Posterior vena cava (tissue), 2 donors: ENCODE measurements at regions not wholly inside any gene's neighbourhood (a gene's known extent, or its start where the extent isn't known, plus 50 kb on each side); places are given as distances from the start of the nearest gene placed in this dataset.

ENCODE experiments used
- DNase-seq: peaks from one replicate; pipeline ENCODE4 v3.0.0-alpha.2; 2020; ENCODE audit warnings: low spot score
- intact Hi-C, 2 donors: fragments of 100-400 bp; cut with DNase I; formaldehyde crosslinking; loops; one replicate each; pipeline versions ENCODE4 v1.14.1 to v1.14.2; 2022 to 2023
- donor health status: DM: yes; HTN: yes; CAD: no.
- donor health status: DM: yes; HTN: yes; CAD: no.

DNA sequence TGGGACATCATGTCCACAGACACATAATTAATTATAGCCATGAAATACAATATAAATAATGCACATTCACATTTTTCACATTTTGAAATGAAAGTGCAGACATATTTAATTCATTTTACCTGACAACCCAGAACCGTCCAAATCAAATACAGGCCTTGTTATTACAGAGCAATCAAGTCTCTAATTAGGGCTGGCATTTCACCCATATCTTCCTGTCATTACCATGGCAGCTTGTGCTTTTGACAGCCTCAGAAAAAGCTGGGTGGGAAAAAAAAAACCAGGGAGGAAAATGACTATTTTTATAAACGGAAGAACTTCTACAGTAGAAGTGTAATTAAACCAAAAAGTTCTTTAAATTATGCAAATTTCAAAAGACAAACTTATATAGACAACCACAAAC lies 436.4 kb downstream of the FBXO15 start:
- no peak for DNase-seq
- intact Hi-C loops = no loop called here

DNA sequence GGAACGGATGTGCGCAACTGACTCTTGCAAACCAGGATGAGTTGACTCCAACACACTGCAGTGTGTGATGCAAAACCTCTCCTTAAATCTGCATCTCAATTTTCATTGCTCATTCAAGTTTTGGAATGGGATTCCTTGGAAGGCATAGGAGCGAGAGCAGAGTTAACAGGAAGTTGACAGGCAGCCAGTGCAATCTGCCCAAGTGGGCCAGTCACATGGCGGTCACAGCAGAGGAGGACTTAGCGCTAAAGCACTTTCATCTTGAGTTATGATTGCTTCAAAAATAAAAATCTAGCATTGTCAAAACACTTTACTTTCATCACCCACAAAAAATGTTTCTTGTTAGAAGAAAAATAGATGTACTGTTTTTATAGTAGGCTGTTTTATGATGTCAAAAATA lies 439.0 kb downstream of the FBXO15 start:
- no peak for DNase-seq
- intact Hi-C loops = no loop called here

DNA sequence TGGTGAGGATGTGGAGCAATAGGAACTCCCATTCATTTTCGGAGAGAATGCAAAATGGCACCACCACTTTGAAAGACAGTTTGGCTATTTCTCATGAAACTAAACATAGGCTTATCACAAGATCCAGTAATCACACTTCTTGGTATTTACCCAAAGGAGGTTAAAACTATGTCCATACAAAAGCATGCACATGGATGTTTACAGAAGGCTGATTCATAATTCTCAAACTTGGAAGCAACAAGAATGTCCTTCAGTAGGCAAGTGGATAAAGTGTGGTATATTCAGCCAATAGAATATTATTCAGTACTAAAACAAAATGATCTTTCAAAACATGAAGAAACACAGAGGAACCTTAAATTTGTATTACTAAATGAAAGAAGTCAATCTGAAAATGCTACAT lies 440.6 kb downstream of the FBXO15 start:
- no peak for DNase-seq
- intact Hi-C loops = no loop called here

DNA sequence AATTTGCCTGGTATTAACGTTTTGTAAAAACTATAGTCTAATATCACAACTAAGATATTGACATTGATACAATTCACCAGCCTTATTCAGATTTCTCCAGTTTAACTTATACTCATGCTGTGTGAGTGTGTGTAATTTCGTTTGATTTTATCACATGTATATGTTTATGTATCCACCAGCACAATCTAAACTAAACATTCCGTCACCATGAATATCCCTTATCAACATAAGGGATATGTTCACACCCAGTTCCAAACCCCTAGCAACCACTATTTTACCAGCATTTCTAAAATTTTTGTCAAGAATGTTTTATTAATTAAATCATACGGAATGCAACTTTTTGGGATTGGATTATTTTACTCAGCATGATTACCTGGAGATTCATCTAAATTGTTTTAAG lies 450.3 kb downstream of the FBXO15 start:
- intact Hi-C loops = no loop called here
- DNase-seq = no peak

DNA sequence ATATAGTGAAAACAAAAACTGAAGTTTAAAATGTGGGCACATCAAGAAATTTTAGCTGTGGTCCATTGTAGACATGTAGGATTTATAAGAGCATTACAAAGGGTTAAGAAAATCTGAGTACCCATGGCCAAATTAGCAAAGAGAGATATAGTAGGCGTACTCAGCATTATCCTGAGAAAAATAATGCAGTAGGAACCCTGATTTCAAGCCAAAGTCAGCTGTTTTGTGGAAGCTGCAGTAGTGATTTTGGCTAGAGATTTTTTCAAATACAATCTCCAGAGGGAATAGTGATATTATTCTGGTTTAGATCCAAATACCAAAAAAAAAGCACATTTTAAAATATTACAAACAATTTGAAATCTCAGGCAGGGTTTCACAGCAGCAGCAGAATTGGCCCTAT lies 450.9 kb downstream of the FBXO15 start:
- DNase-seq = no peak
- intact Hi-C loops = no loop called here

DNA sequence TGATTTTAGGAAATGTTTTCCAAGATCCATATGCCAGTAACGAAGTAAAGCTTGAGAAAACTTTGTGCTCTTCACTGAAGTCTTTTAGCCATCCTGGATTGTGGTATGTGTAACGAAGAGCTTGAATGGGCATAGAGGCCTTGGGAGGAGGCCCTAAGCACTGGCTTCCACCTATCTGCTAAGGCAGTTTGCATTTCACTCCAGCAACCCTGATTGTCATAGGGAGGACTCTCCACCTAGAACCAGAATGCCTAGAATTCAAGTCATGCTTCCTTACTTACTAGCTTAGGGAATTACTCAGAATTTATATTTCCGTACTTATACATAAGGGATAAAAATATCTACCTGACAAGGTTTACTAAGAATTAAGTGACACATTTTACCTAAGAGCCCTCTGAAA lies 451.5 kb downstream of the FBXO15 start:
- intact Hi-C loops = no loop called here
- DNase-seq = no peak

DNA sequence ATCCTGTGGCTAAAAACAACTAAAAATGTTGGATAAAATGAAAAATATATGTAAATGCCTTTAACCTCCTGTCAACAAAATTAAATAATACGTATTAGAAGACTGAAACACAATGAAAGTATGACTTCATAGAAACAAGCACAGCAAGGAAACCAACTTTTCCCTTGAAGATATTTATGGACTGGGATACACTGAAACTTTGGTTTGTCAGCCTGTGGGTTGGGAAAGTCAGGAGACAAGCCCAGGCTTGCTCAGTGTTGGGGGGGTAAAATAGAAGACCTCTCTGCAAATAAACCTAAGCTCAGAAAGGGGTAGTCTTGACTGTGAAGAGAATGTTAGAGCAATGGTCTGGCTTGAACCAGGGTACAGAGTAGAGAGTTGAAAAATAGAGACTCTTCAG lies 454.5 kb downstream of the FBXO15 start:
- no peak for DNase-seq
- intact Hi-C loops = no loop called here

DNA sequence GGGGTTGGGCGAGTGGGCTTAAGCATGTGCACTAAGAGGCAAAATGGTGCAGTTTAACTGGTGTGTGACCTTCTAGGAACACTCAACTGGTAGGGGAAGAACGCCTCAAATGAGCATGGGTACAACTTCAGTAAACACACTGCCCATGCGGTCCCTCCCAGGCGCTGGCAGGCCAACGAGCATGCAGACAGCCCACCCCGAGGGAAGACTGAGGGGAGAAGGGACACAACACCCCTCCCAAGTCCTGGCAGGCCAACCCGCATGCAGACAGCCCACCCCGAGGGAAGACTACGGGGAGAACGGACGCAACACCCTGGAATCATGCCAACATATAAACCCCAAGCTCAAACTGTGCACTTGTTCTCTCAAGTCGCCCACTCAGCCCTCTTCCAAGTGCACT lies 456.0 kb downstream of the FBXO15 start:
- DNase-seq = no peak
- intact Hi-C loops = no loop called here

DNA sequence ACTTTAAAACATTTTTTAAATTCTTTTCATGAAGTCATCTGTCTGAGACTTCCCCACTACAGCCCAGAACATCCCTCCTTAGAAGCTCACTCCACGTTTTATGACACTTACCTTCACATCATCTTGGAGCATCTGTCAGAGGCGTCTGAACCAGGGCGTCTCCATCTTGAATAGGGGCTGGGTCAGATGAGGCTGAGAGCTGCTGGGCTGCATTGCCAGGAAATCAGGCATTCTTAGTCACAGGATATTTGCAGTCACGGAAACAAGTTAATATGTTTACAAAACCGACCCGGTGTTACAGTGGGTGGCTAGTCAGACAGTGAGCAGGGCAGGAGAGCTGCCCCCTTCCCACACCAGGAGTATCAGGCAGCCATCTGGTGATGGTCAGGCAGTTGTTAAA lies 456.5 kb downstream of the FBXO15 start:
- DNase-seq = no peak
- intact Hi-C loops = no loop called here

DNA sequence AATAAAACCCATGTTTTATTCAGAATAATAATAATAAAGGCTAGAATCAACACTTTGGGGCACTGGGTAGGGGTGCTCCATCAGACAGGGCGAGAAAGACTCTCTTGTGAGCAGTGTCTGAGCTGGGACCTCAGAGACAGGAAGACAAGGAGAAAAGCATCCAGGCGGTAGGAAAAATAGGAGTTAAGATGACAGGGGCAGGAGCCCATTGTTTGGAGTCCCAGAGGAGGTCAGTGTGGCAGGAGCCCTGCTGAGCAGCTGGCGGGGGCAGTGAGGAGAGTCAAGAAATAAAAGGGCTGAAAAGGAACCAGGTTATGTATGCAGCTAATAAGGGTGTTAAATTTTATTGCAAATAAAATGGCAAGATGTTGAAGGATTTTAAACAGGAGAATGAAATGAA lies 457.4 kb downstream of the FBXO15 start:
- intact Hi-C loops = no loop called here
- DNase-seq = no peak

DNA sequence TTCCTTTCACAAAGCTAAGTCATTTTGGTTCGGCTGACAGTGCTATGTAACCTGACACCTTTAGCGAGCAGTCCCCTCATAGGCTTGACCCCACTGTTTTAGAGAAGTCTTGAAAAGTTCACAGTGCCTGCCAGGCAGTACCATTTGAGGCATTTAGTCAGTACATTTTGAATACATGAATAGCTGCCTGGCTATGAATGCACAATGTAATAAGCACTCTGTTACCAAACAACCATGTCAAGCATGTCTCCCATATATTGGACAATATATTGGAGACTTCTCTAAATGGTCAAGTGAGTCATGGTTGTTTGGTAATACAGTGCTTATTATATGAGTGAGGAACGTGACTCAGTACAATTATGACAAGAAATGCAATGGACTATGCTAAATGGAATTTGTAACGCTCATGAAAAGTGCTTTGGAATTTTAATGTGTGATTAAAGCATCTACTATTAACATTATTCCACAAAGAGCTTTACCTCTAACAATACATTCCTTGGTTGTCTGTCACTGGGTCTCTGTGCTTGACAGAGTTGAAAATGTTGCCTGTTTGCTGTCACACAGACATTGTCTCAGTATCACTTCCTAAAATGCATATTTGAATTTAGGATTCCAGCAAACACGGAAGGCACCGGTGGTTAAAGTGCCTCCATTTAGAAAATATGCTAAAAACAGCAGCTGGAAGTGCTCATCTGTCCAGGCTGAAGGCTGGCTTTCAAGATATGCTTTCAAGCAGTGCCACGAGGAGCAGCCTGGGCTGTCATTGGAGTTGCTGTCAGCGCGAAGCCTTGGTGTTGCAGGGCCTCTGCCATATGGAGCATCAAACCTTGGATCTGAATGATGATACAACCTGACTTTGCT lies 458.6 kb downstream of the FBXO15 start:
- DNase-seq = no peak
- intact Hi-C loops = no loop called here

DNA sequence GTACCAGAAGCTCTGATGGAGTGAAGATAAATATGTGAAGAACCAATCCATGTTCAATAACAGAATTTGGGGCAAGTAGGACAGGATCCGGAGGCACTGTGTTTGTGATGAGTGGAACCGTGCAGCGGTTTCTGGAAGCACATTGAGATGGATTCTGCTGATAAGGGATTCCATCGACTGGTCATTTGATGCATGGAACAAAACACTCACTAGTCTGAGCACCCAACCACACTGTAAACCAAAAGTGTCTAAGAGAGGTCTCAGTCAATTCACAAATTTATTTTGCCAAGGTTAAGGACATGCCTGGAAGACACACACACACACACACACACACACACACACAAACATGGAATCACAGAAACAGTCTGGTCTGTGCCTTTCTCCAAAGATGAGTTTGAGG lies 459.5 kb downstream of the FBXO15 start:
- intact Hi-C loops = no loop called here
- DNase-seq = no peak

DNA sequence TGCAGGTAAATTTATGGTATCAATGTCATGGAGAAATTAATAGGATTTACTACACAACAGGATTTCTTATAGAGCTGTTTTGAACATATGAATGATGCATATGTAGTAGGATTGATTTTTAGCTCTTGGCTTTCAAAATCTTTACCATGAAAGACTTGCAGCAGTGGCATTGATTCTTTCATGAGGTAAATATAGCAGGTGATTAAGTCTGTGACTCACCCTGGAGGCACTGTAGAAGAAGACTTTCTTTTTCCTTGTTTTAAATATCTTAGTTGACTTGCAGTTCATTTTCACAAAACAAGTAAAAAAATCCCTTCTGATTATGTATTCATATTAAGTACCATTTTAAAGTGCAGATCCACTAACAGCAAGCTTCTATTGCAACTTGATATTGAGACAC lies 463.0 kb downstream of the FBXO15 start:
- intact Hi-C loops = no loop called here
- no peak for DNase-seq

DNA sequence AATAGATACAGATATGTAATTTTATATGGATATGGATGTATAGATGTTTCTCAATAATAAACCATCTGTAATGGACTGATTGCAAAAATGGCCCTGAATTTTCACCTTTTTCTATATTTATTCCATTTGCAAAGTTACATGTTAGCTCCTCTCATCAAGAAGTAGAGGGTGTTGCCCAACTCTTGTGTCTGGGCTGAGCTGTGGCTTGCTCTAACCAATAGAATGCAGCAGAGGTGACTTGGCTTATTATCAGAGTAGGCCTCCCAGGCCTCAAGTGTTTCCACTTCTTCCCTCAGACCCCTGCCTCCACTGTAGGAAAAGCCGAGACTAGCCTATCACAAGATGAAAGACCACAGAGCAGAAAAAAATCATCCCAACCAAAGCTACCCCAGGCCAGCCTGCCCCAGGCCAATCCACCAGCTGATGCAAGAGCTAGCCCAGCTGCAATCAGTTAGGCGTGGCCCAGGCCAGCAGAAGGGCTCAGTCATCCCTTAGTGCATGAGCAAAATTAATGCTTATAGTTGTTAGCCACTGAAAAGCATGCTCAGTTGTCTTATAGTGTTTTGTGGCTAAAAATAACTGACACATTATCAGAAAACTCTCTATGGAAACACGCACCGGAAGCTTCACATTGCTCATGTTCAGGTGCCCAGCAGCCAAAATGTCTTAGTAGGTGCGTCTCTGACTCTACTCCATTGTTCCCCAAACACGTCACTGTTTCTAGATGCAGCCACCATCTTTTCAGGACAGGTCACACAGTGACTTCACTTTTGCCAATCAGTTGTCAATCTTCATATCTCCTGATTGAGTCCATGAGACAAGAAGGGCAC lies 464.0 kb downstream of the FBXO15 start:
- intact Hi-C loops = no loop called here
- DNase-seq = no peak

DNA sequence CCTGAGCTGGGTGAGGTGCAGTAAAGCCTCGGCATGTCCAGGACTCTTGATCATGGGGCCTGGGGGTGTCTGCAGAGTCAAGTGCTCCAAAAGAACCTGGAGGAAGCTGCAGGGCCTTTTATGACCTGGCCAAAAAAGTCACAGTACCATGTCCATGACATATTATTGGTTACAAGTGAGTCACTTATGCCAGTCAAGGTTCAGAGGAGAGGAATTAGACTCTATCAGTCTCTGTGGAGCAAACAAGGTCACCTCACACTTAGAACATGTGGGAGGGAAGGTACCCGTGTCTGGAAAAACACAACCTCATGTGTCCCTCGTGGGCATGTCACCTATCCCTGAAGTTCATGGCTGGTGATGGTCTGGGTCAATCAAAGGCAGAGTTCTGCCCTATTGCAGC lies 465.7 kb downstream of the FBXO15 start:
- intact Hi-C loops = no loop called here
- no peak for DNase-seq

DNA sequence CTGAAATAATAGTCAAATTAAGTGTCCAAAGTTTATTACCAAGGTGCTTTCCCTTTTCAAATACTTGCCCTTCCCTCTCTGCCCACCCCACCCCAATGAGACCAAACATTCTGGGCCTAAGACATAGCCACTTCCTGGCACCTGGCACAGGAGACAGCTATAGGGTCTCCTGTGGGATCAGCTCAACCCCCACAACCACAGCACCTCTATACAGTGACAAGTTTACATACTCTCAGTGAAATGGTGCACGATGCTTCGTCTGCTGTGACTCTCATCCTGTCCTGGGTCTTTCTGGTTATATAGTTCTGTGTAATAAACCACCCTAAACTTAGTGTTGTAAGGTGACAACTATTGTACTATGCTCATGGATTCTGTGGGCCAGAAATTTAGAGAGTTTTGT lies 466.2 kb downstream of the FBXO15 start:
- intact Hi-C loops = no loop called here
- no peak for DNase-seq

DNA sequence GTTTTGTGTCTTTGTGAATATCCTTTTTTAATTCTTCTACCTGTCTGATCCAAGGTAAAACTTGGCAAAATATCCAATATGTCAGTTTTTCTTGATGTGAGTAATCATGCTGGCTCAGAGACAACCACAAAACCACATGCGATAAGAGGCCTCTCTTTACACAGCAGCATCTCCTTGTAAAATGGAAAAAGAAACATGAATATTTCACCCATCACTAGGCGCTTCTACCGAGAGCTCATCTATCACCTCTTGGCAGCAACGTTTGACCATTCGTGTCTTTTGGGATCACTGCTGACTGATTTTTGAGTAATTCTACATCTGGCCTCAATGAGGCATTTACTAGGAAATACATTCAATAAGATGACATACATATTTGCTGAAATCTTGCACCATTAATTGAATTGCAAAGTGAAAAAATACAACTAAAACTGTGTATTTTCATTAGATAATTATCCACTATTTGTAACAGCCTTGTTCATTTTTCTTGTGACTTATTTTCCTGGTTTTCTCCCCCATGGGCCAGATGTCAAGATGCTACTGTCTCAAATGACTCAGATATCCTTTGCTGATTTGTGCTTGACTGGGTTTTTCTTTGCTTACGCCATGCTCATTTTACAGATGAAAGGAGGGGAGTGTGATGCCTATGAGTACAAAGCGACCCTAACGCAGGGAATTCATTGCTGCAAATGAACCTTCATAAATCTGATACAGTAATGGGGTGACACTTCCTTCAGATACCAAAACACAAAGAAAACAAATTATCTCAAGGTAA lies 467.5 kb downstream of the FBXO15 start:
- DNase-seq = no peak
- intact Hi-C loops = no loop called here

DNA sequence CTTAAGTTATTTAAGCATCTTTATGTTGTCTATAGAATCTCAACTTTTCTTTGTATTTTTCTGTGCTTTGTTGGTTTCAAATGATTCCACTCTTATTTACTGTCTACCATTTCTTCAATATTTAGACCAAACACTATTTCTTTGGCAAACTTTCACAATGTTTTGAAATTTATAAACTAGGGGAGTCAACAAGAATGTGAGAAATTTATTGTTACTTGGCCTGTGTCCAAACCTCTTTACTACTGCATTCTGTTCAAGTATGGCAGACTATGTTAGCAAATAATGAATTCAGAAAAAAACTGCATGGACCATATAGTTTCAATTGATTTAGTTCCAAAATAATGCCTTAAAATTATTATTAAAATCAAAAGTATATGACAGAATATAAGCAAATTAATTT lies 470.2 kb downstream of the FBXO15 start:
- no peak for DNase-seq
- intact Hi-C loops = no loop called here

DNA sequence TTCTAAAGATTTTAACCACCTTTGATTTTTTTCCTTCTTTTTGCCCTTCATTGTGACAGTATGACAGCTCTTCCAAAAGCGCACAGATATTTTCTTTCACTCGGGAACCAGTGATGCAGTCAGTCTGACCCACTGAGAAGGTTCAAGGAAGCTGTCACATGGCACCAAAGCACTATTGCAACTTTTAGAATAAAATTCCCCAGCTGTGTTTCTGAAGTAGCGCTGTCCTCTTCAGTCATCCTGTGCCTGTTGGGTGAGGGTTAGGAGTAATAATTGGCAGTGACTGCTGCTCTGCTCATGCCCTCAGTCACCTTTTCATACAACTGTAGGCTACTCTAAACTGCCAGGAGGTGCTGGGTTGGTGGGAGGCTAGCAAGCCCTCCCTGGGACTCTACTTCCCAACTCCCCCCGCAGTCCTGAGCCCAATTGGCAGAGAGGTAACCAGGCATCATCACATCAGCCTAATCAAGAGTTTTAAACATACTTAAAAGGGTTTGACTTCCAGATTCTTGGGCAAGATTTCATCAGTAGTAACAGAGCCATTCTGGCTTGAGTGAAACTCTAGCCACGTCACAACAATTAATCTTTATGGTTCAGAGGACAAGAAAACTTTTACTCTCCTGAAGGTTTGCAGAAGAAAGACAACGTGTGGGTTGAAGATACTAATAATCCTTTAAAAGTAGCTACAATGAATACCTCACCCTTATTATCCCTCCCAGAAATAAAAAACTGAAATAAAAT lies 473.3 kb downstream of the FBXO15 start:
- intact Hi-C loops = no loop called here
- DNase-seq = no peak
